ENCODE measurements at regions not wholly inside any gene's neighbourhood (a gene's known extent, or its start where the extent isn't known, plus 50 kb on each side); places are given as distances from the start of the nearest gene placed in this dataset.

DNA sequence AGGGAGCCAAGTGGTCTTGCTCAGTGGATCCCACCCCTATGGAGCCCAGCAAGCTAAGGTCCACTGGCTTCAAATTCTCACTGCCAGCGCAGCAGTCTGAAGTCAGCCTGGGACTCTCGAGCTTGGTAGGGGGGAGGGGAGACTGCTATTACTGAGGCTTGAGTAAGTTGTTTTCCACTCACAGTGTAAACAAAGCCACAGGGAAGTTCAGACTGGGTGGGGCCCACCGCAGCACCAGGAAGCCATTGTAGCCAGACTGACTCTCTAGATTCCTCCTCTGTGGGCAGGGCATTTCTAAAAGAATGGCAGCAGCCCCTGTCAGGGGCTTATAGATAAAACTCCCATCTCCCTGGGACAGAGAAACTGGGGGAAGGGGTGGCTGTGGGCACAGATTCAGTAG, 721.0 kb upstream of the NDST4 start:
- TF ChIP-seq, protein P1, sequence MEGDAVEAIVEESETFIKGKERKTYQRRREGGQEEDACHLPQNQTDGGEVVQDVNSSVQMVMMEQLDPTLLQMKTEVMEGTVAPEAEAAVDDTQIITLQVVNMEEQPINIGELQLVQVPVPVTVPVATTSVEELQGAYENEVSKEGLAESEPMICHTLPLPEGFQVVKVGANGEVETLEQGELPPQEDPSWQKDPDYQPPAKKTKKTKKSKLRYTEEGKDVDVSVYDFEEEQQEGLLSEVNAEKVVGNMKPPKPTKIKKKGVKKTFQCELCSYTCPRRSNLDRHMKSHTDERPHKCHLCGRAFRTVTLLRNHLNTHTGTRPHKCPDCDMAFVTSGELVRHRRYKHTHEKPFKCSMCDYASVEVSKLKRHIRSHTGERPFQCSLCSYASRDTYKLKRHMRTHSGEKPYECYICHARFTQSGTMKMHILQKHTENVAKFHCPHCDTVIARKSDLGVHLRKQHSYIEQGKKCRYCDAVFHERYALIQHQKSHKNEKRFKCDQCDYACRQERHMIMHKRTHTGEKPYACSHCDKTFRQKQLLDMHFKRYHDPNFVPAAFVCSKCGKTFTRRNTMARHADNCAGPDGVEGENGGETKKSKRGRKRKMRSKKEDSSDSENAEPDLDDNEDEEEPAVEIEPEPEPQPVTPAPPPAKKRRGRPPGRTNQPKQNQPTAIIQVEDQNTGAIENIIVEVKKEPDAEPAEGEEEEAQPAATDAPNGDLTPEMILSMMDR (IDR thresholded peaks at IDR 0.05) = no peak
- TF ChIP-seq JUND (IDR thresholded peaks at IDR 0.05) (no peak), EZH2phosphoT487 (IDR thresholded peaks at IDR 0.05; ENCODE audit: borderline replicate concordance, low read depth) (no peak), POLR2AphosphoS5 (IDR thresholded peaks at IDR 0.05; ENCODE audit: low read depth, low read length) (no peak), EP300 (IDR thresholded peaks at IDR 0.05; ENCODE audit: borderline replicate concordance in 1 of 2, low read depth in 1 of 2, low read length in 1 of 2) (no peak), TAF1 (IDR thresholded peaks at IDR 0.05; ENCODE audit: borderline replicate concordance, low read depth, low read length) (no peak), SIN3A (IDR thresholded peaks at IDR 0.05; ENCODE audit: borderline replicate concordance, low read depth, low read length) (no peak), FOXM1 (IDR thresholded peaks at IDR 0.05; ENCODE audit: low read depth) (no peak)
- TF ChIP-seq, protein P2, sequence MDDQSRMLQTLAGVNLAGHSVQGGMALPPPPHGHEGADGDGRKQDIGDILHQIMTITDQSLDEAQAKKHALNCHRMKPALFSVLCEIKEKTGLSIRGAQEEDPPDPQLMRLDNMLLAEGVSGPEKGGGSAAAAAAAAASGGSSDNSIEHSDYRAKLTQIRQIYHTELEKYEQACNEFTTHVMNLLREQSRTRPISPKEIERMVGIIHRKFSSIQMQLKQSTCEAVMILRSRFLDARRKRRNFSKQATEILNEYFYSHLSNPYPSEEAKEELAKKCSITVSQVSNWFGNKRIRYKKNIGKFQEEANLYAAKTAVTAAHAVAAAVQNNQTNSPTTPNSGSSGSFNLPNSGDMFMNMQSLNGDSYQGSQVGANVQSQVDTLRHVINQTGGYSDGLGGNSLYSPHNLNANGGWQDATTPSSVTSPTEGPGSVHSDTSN (IDR thresholded peaks at IDR 0.05) = no peak
